ENCODE measurements at regions not wholly inside any gene's neighbourhood (a gene's known extent, or its start where the extent isn't known, plus 50 kb on each side); places are given as distances from the start of the nearest gene placed in this dataset.

- TF ChIP-seq, protein P1, sequence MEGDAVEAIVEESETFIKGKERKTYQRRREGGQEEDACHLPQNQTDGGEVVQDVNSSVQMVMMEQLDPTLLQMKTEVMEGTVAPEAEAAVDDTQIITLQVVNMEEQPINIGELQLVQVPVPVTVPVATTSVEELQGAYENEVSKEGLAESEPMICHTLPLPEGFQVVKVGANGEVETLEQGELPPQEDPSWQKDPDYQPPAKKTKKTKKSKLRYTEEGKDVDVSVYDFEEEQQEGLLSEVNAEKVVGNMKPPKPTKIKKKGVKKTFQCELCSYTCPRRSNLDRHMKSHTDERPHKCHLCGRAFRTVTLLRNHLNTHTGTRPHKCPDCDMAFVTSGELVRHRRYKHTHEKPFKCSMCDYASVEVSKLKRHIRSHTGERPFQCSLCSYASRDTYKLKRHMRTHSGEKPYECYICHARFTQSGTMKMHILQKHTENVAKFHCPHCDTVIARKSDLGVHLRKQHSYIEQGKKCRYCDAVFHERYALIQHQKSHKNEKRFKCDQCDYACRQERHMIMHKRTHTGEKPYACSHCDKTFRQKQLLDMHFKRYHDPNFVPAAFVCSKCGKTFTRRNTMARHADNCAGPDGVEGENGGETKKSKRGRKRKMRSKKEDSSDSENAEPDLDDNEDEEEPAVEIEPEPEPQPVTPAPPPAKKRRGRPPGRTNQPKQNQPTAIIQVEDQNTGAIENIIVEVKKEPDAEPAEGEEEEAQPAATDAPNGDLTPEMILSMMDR (IDR thresholded peaks at IDR 0.05; ENCODE audit: insufficient read depth, low read depth, low read length), result no peak
- no peak for TF ChIP-seq EZH2 (IDR thresholded peaks at IDR 0.05; ENCODE audit: insufficient read depth, low read length)
Observed at GRCh38 chr14:71852181-71852580, 80.0 kb upstream of the RGS6 start.
